ENCODE measurements at regions not wholly inside any gene's neighbourhood (a gene's known extent, or its start where the extent isn't known, plus 50 kb on each side); places are given as distances from the start of the nearest gene placed in this dataset.

GRCh38 chr2:223511168-223511567 lies 91.0 kb downstream of the SCG2 start:
- Histone ChIP-seq H2BK20ac (ENCODE audit: low read length) (no peak overlapping the region), H3K4me3 (ENCODE audit: extremely low read depth in 1 of 4, insufficient read depth in 2 of 4, low read depth in 3 of 4, low read length in 4 of 4) (no peak overlapping the region), H4K91ac (replicated peaks; ENCODE audit: insufficient read length, low read length) (no peak overlapping the region), H3K18ac (ENCODE audit: extremely low read depth, low read length) (no peak overlapping the region), H3K4me1 (replicated peaks in 1 of 4; ENCODE audit: control insufficient read depth in 3 of 4, insufficient read depth in 4 of 4, low read length in 3 of 4) (no peaks in the 10 kb centered on the region), H3K36me3 (ENCODE audit: control insufficient read depth in 2 of 4, insufficient read depth in 4 of 4, low read length in 3 of 4) (no peaks in the 10 kb centered on the region), H3K56ac (replicated peaks; ENCODE audit: insufficient read length, low read depth, low read length) (no peak overlapping the region), H2BK120ac (replicated peaks; ENCODE audit: low read depth, low read length) (no peak overlapping the region), H4K20me1 (replicated peaks in 1 of 2; ENCODE audit: control insufficient read depth in 1 of 2, insufficient read depth in 2 of 2, low read length in 2 of 2) (no peaks in the 10 kb centered on the region), H3K9ac (replicated peaks in 1 of 4; ENCODE audit: extremely low read depth in 1 of 4, low read depth in 3 of 4, low read length in 3 of 4) (no peak overlapping the region), H3K4ac (replicated peaks; ENCODE audit: insufficient read length, low read depth, low read length) (no peak overlapping the region), H3K23me2 (ENCODE audit: low read depth, low read length) (no peaks in the 10 kb centered on the region), H3K9me3 (ENCODE audit: insufficient read depth in 2 of 2, low read depth in 1 of 2, low read length in 1 of 2) (no peaks in the 10 kb centered on the region), H3K27ac (ENCODE audit: low read depth, low read length) (no peak overlapping the region), H2BK5ac (ENCODE audit: low read depth, low read length) (no peak overlapping the region), H2BK12ac (ENCODE audit: low read depth, low read length) (no peak overlapping the region), H2AK5ac (ENCODE audit: low read depth, low read length) (no peak overlapping the region), H3K23ac (ENCODE audit: insufficient read length) (no peak overlapping the region), H2BK15ac (ENCODE audit: low read length) (no peak overlapping the region), H3K14ac (ENCODE audit: insufficient read length) (no peak overlapping the region), H2AFZ (ENCODE audit: low read length) (no peak overlapping the region), H3K79me1 (ENCODE audit: low read depth, low read length) (no peaks in the 10 kb centered on the region), H3K27me3 (replicated peaks in 1 of 4; ENCODE audit: control insufficient read depth in 3 of 4, extremely low read depth in 1 of 4, insufficient read depth in 3 of 4, low read length in 3 of 4) (no peaks in the 10 kb centered on the region), H3K4me2 (ENCODE audit: insufficient read depth in 1 of 2, low read depth in 2 of 2, low read length in 2 of 2) (no peak overlapping the region), H3K79me2 (ENCODE audit: control insufficient read depth in 1 of 2, insufficient read depth in 2 of 2, low read length in 2 of 2) (no peaks in the 10 kb centered on the region), H4K8ac (ENCODE audit: extremely low read depth, insufficient read depth, low read length) (no peak overlapping the region), H4K5ac (ENCODE audit: insufficient read length, low read depth, low read length) (no peak overlapping the region)
- ChIA-PET POLR2A (ENCODE audit: partially characterized antibody) (no interaction called here), CTCF (ENCODE audit: partially characterized antibody) (no interaction called here)
- WGBS, 2 experiments (ENCODE audit: extremely low coverage in 1 of 2, insufficient coverage in 1 of 2, insufficient read length in 1 of 2, insufficient replicate concordance in 2 of 2, low coverage in 1 of 2, low lambda C conversion rate in 2 of 2, missing lambda C conversion rate in 1 of 2): 98% methylated on average over 4 of the region's 4 CpGs; no CpG with 5 or more reads in 1 of the 2 experiments
- FAIRE-seq (no peak), DNase-seq (ENCODE audit: low read depth in 1 of 2, low spot score in 2 of 2) (no peak)
- TF ChIP-seq SP2 (IDR thresholded peaks at IDR 0.05; ENCODE audit: low read length): no peak

Data from H1 (cell line).